Lung (tissue), 11 donors: ENCODE measurements at regions not wholly inside any gene's neighbourhood (a gene's known extent, or its start where the extent isn't known, plus 50 kb on each side); places are given as distances from the start of the nearest gene placed in this dataset.
"Not testable (repeated sequence)": the region's sequence is repeated elsewhere in the genome, so short reads cannot be mapped to it uniquely, and the experiment has no call there.

ENCODE experiments used
- ATAC-seq: fragments of 200-7000 bp; cut with Tn5 transposase; one replicate; pipeline ENCODE4 v1.9.1; 2020; ENCODE audit warnings: moderate number of reproducible peaks; ENCODE audit not compliant: insufficient read depth, low FRiP score
- DNase-seq, 3 donors: peaks; one replicate each; pipeline ENCODE4 v3.0.0-alpha.2; 2013 to 2017
- H3K27ac ChIP-seq, 2 donors: one replicate each; pipeline ENCODE4 v1.5.1; 2013; ENCODE audit warnings: mild to moderate bottlenecking in 2 of 2, moderate library complexity in 2 of 2, control low read depth in 1 of 2, inconsistent platforms in 1 of 2, low read depth in 1 of 2, low read length in 1 of 2
- H3K27me3 ChIP-seq, 3 donors: one replicate each; pipeline ENCODE4 v1.5.1; 2013; ENCODE audit warnings: low read length in 2 of 3; ENCODE audit not compliant: control insufficient read depth in 3 of 3, insufficient read depth in 3 of 3
- H3K36me3 ChIP-seq, 4 donors: one replicate each; pipeline ENCODE4 v1.5.1; 2013; ENCODE audit warnings: low read length in 4 of 4, mild to moderate bottlenecking in 1 of 4, moderate library complexity in 1 of 4; ENCODE audit not compliant: control insufficient read depth in 4 of 4, insufficient read depth in 4 of 4
- H3K4me1 ChIP-seq, 5 donors: one replicate each; pipeline ENCODE4 v1.5.1; 2013; ENCODE audit warnings: low read length in 5 of 5, mild to moderate bottlenecking in 2 of 5, moderate library complexity in 1 of 5; ENCODE audit not compliant: control insufficient read depth in 5 of 5, insufficient read depth in 5 of 5
- H3K4me3 ChIP-seq: one replicate; pipeline ENCODE4 v1.5.1; 2013; ENCODE audit warnings: mild to moderate bottlenecking, control low read depth, moderate library complexity
- H3K9ac ChIP-seq, 2 donors: one replicate each; pipeline ENCODE4 v1.5.1; 2013; ENCODE audit warnings: low read length in 2 of 2, control low read depth in 1 of 2; ENCODE audit not compliant: insufficient read depth in 1 of 2
- H3K9me3 ChIP-seq, 4 donors: one replicate each; pipeline ENCODE4 v1.5.1; 2013; ENCODE audit warnings: low read length in 3 of 4, mild to moderate bottlenecking in 1 of 4, moderate library complexity in 1 of 4; ENCODE audit not compliant: control insufficient read depth in 4 of 4, insufficient read depth in 3 of 4
- CTCF ChIP-seq: IDR thresholded peaks from 2 replicates; pipeline ENCODE4 v1.5.1; 2012; ENCODE audit warnings: mild to moderate bottlenecking; ENCODE audit errors: control extremely low read depth, extremely low read depth
- WGBS, 2 donors: extraction: QIAGEN DNeasy Blood & Tissue Kit; methylation state at CpG; one replicate each; pipeline ENCODE4 v1.1.7; 2013; 5-methylcytosine and 5-hydroxymethylcytosine counted together
- donor health status: control.
- donor health status: control.
- donor health status: Bipolar disorder and iron deficiency.
- donor health status: healthy.
- donor health status: DM: yes; HTN: yes; CAD: no.

- ATAC-seq (no peak), DNase-seq (no peak)
- H3K36me3 ChIP-seq = no peaks in the 10 kb centered on the region
- no peak overlapping the region for H3K9ac ChIP-seq
- no peak for TF ChIP-seq CTCF
- H3K9me3 ChIP-seq = no peaks in the 10 kb centered on the region
- H3K4me3 ChIP-seq = no peak overlapping the region
- 85 to 91% methylated on average over 10 of the region's 10 CpGs for WGBS, 2 donors
- H3K27me3 ChIP-seq = no peaks in the 10 kb centered on the region
- H3K27ac ChIP-seq = no peak overlapping the region
- peaks cover 0 to 8% (median 0%) of the 10 kb centered on the region in 5 donors for H3K4me1 ChIP-seq
Observed at GRCh38 chr7:155236386-155236785, 61.3 kb upstream of the INSIG1 start.

- WGBS, 2 donors = 78 to 83% methylated on average over 6 of the region's 6 CpGs
- DNase-seq (no peak), ATAC-seq (no peak)
- no peak overlapping the region for H3K27ac ChIP-seq
- no peak overlapping the region for H3K9ac ChIP-seq
- H3K4me3 ChIP-seq = no peak overlapping the region
- H3K4me1 ChIP-seq = peaks cover 0 to 8% (median 0%) of the 10 kb centered on the region in 5 donors
- H3K27me3 ChIP-seq = no peaks in the 10 kb centered on the region
- no peaks in the 10 kb centered on the region for H3K36me3 ChIP-seq
- H3K9me3 ChIP-seq = no peaks in the 10 kb centered on the region
- no peak for TF ChIP-seq CTCF
Observed at GRCh38 chr7:155237297-155237696, 60.4 kb upstream of the INSIG1 start.

GRCh38 chr7:155237730-155238129, 59.9 kb upstream of the INSIG1 start:
- Histone ChIP-seq H3K9me3 (no peaks in the 10 kb centered on the region), H3K36me3 (no peaks in the 10 kb centered on the region), H3K4me3 (no peak overlapping the region), H3K4me1 (peaks cover 0 to 8% (median 0%) of the 10 kb centered on the region in 5 donors), H3K9ac (no peak overlapping the region), H3K27me3 (no peaks in the 10 kb centered on the region), H3K27ac (no peak overlapping the region)
- 87 to 95% methylated on average over 5 of the region's 5 CpGs for WGBS, 2 donors
- no peak for TF ChIP-seq CTCF
- DNase-seq (no peak), ATAC-seq (no peak)

- H3K4me1 ChIP-seq, ATAC-seq, H3K36me3 ChIP-seq, H3K27me3 ChIP-seq, H3K4me3 ChIP-seq, H3K27ac ChIP-seq, H3K9me3 ChIP-seq, H3K9ac ChIP-seq: not testable (repeated sequence)
- WGBS, 2 donors = 39 to 63% methylated on average over 14 of the region's 14 CpGs
- DNase-seq = peak in 1 of 3 donors; percentile 58
Observed at GRCh38 chr7:155239431-155240087, 58.1 kb upstream of the INSIG1 start.
